ENCODE measurements at regions not wholly inside any gene's neighbourhood (a gene's known extent, or its start where the extent isn't known, plus 50 kb on each side); places are given as distances from the start of the nearest gene placed in this dataset.

GRCh38 chr3:23000371-23000770 is 202.8 kb upstream of the UBE2E2 start:
- H3K27me3 Mint-ChIP-seq (ENCODE audit: low read depth) = no peaks in the 10 kb centered on the region
- H3K4me1 Mint-ChIP-seq = peaks cover 12% of the 10 kb centered on the region
- no peak for ATAC-seq
- ChIA-PET POLR2A (no interaction called here), CTCF (no interaction called here)
- no peak overlapping the region for H3K4me3 Mint-ChIP-seq
- no peaks in the 10 kb centered on the region for H3K9me3 Mint-ChIP-seq
- H3K36me3 Mint-ChIP-seq = no peaks in the 10 kb centered on the region
- H3K27ac Mint-ChIP-seq = no peak overlapping the region
- no peak for DNase-seq (ENCODE audit: low spot score)
- TF ChIP-seq ATF3 (CRISPR knock-in tag; conservative IDR thresholded peaks at IDR 0.05) (no peak), PRDM15 (CRISPR knock-in tag; IDR thresholded peaks at IDR 0.05) (no peak), ZBTB21 (CRISPR knock-in tag; IDR thresholded peaks at IDR 0.05; ENCODE audit: borderline replicate concordance) (no peak), NR2C2 (CRISPR knock-in tag; IDR thresholded peaks at IDR 0.05) (no peak), NFYB (CRISPR knock-in tag; conservative IDR thresholded peaks at IDR 0.05; ENCODE audit: low read depth) (no peak), ATF1 (CRISPR knock-in tag; IDR thresholded peaks at IDR 0.05) (no peak)

GRCh38 chr3:23002151-23002550 is 201.0 kb upstream of the UBE2E2 start:
- ChIA-PET CTCF (no interaction called here), POLR2A (no interaction called here)
- no peaks in the 10 kb centered on the region for H3K9me3 Mint-ChIP-seq
- no peaks in the 10 kb centered on the region for H3K27me3 Mint-ChIP-seq (ENCODE audit: low read depth)
- H3K4me3 Mint-ChIP-seq = no peak overlapping the region
- no peak for TF ChIP-seq GTF2I (CRISPR knock-in tag; conservative IDR thresholded peaks at IDR 0.05)
- TF ChIP-seq RELA (CRISPR knock-in tag; IDR thresholded peaks at IDR 0.05; ENCODE audit: borderline replicate concordance) = no peak
- TF ChIP-seq SMAD4 (CRISPR knock-in tag; IDR thresholded peaks at IDR 0.05) = no peak
- no peak for TF ChIP-seq CDX4 (CRISPR knock-in tag; IDR thresholded peaks at IDR 0.05; ENCODE audit: borderline replicate concordance)
- TF ChIP-seq FOXP1 (CRISPR knock-in tag; IDR thresholded peaks at IDR 0.05; ENCODE audit: borderline replicate concordance) = no peak
- no peak for TF ChIP-seq TEAD1 (CRISPR knock-in tag; IDR thresholded peaks at IDR 0.05)
- TF ChIP-seq ATF1 (CRISPR knock-in tag; IDR thresholded peaks at IDR 0.05) = no peak
- no peak for TF ChIP-seq PRRX2 (CRISPR knock-in tag; IDR thresholded peaks at IDR 0.05)
- TF ChIP-seq USF2 (CRISPR knock-in tag; IDR thresholded peaks at IDR 0.05) = no peak
- TF ChIP-seq NR2C2 (CRISPR knock-in tag; IDR thresholded peaks at IDR 0.05) = no peak
- TF ChIP-seq ELF4 (CRISPR knock-in tag; IDR thresholded peaks at IDR 0.05; ENCODE audit: low read depth) = no peak
- no peak for TF ChIP-seq HMGA2 (CRISPR knock-in tag; IDR thresholded peaks at IDR 0.05)
- no peak for TF ChIP-seq JUN (CRISPR knock-in tag; IDR thresholded peaks at IDR 0.05)
- TF ChIP-seq GABPB1 (CRISPR knock-in tag; IDR thresholded peaks at IDR 0.05) = no peak
- TF ChIP-seq ZBTB43 (CRISPR knock-in tag; IDR thresholded peaks at IDR 0.05) = no peak
- no peak overlapping the region for H3K27ac Mint-ChIP-seq
- peaks cover 6% of the 10 kb centered on the region for H3K4me1 Mint-ChIP-seq
- DNase-seq (ENCODE audit: low spot score) = no peak
- ATAC-seq = no peak
- no peaks in the 10 kb centered on the region for H3K36me3 Mint-ChIP-seq

Data from WTC11 (cell line).